IMR-90 (cell line): ENCODE measurements at regions not wholly inside any gene's neighbourhood (a gene's known extent, or its start where the extent isn't known, plus 50 kb on each side); places are given as distances from the start of the nearest gene placed in this dataset.
"Not testable (repeated sequence)": the region's sequence is repeated elsewhere in the genome, so short reads cannot be mapped to it uniquely, and the experiment has no call there.

Source experiments
- ATAC-seq: fragments of 200-7000 bp; cut with Tn5 transposase; 2 replicates; pipeline ENCODE4 v1.9.1; 2020; ENCODE audit warnings: low read depth, mild to moderate bottlenecking, moderate library complexity
- BruUV-seq: library from RNA; stranded (reverse); fragments of 400-500 nt; replicated peaks from 2 replicates; lab custom pipeline; 2021; lab: Mats Ljungman, UMichigan
- CTCF ChIA-PET: fragments of 300-600 bp; formaldehyde crosslinking; extraction: SDS; loops from one replicate; lab custom pipeline; 2021; ENCODE audit warnings: antibody characterized with exemption; lab: Yijun Ruan, JAX
- POLR2A ChIA-PET: fragments of 300-600 bp; sonication (Branson Sonifier 250); formaldehyde crosslinking; loops from one replicate; lab custom pipeline; 2022; ENCODE audit warnings: antibody characterized with exemption; ENCODE audit not compliant: unreplicated experiment; lab: Charles Lee
- DNase-seq: peaks from one replicate; pipeline ENCODE4 v3.0.0; 2013
- H2AFZ ChIP-seq: replicated peaks from 2 replicates; pipeline ENCODE3; 2013; ENCODE audit warnings: low read length, mild to moderate bottlenecking; ENCODE audit not compliant: poor library complexity
- H2AK5ac ChIP-seq: 2 replicates; pipeline ENCODE4 v1.6.1; 2013; ENCODE audit warnings: low read depth, low read length, inconsistent platforms
- H2AK9ac ChIP-seq: replicated peaks from 2 replicates; pipeline ENCODE3; 2013; ENCODE audit warnings: mild to moderate bottlenecking, low read depth, low read length, moderate library complexity; ENCODE audit not compliant: poor library complexity
- H2BK120ac ChIP-seq: 2 replicates; pipeline ENCODE4 v1.6.1; 2013; ENCODE audit warnings: low read depth, low read length, inconsistent platforms
- H2BK15ac ChIP-seq: 3 replicates; pipeline ENCODE4 v1.6.1; 2013; ENCODE audit warnings: low read depth, low read length, inconsistent platforms
- H2BK20ac ChIP-seq: 2 replicates; pipeline ENCODE4 v1.6.1; 2013; ENCODE audit warnings: low read depth, mild to moderate bottlenecking, inconsistent platforms, low read length, moderate library complexity
- H2BK5ac ChIP-seq: 2 replicates; pipeline ENCODE4 v1.6.1; 2013; ENCODE audit warnings: mild to moderate bottlenecking, low read depth, low read length, inconsistent platforms; ENCODE audit not compliant: poor library complexity, severe bottlenecking
- H3K14ac ChIP-seq: replicated peaks from 2 replicates; pipeline ENCODE4 v1.6.1; 2013; ENCODE audit warnings: low read depth, low read length, inconsistent platforms
- H3K18ac ChIP-seq: 2 replicates; pipeline ENCODE4 v1.6.1; 2013; ENCODE audit warnings: low read depth, low read length, control low read depth
- H3K23ac ChIP-seq: 2 replicates; pipeline ENCODE4 v1.6.1; 2013; ENCODE audit warnings: low read depth, low read length, inconsistent platforms
- H3K27ac ChIP-seq: 2 replicates; pipeline ENCODE4 v1.5.1; 2013; ENCODE audit warnings: mild to moderate bottlenecking, control low read depth, low read length; ENCODE audit not compliant: insufficient read depth
- H3K27me3 ChIP-seq: 2 replicates; pipeline ENCODE4 v1.6.1; 2013; ENCODE audit warnings: low read length; ENCODE audit not compliant: control insufficient read depth, insufficient read depth
- H3K36me3 ChIP-seq: 2 replicates; pipeline ENCODE4 v1.6.1; 2013; ENCODE audit warnings: low read length, mixed read lengths; ENCODE audit not compliant: control insufficient read depth, insufficient read depth
- H3K4ac ChIP-seq: 2 replicates; pipeline ENCODE4 v1.6.1; 2013; ENCODE audit warnings: low read depth, low read length, inconsistent platforms
- H3K4me1 ChIP-seq: 2 replicates; pipeline ENCODE4 v1.6.1; 2013; ENCODE audit warnings: low read length, mixed read lengths; ENCODE audit not compliant: control insufficient read depth, insufficient read depth
- H3K4me2 ChIP-seq: 2 replicates; pipeline ENCODE4 v1.6.1; 2013; ENCODE audit warnings: low read depth, mild to moderate bottlenecking, control low read depth, low read length, moderate library complexity
- H3K4me3 ChIP-seq: 2 replicates; pipeline ENCODE4 v1.5.1; 2013; ENCODE audit warnings: low read depth, mild to moderate bottlenecking, control low read depth, low read length, moderate library complexity; ENCODE audit not compliant: insufficient read depth
- H3K56ac ChIP-seq: 2 replicates; pipeline ENCODE4 v1.6.1; 2013; ENCODE audit warnings: low read length, inconsistent platforms; ENCODE audit not compliant: insufficient read depth; ENCODE audit errors: extremely low read depth
- H3K79me1 ChIP-seq, 2 experiments: 2 replicates each; pipeline ENCODE4 v1.6.1; 2013; ENCODE audit warnings: low read length in 2 of 2, inconsistent platforms in 1 of 2, low read depth in 1 of 2
- H3K9ac ChIP-seq: 2 replicates; pipeline ENCODE4 v1.6.1; 2013; ENCODE audit warnings: low read depth, low read length, control low read depth
- H3K9me1 ChIP-seq: 2 replicates; pipeline ENCODE4 v1.6.1; 2013; ENCODE audit warnings: low read length, inconsistent platforms; ENCODE audit not compliant: insufficient read depth
- H3K9me3 ChIP-seq: 2 replicates; pipeline ENCODE4 v1.6.1; 2013; ENCODE audit warnings: low read length; ENCODE audit not compliant: control insufficient read depth, insufficient read depth
- H4K20me1 ChIP-seq: 2 replicates; pipeline ENCODE4 v1.6.1; 2013; ENCODE audit warnings: low read length, inconsistent platforms; ENCODE audit not compliant: insufficient read depth
- H4K5ac ChIP-seq: 2 replicates; pipeline ENCODE4 v1.6.1; 2013; ENCODE audit warnings: mild to moderate bottlenecking, low read depth, low read length, control low read depth
- H4K8ac ChIP-seq, 2 experiments: 2 replicates each; pipeline ENCODE4 v1.6.1; 2013; ENCODE audit warnings: low read depth in 2 of 2, low read length in 2 of 2, control low read depth in 1 of 2, inconsistent platforms in 1 of 2
- H4K91ac ChIP-seq: 2 replicates; pipeline ENCODE4 v1.6.1; 2013; ENCODE audit warnings: low read depth, low read length, inconsistent platforms; ENCODE audit not compliant: insufficient read depth
- WGBS, 2 experiments: methylation state at CpG; one replicate each; pipeline versions ENCODE4 v1.1.5 to v1.1.7; 2013; ENCODE audit warnings: missing lambda C conversion rate in 2 of 2; ENCODE audit not compliant: insufficient read length in 1 of 2; ENCODE audit errors: extremely low coverage in 2 of 2; 5-methylcytosine and 5-hydroxymethylcytosine counted together
- dilution Hi-C: fragments of 300-500 bp; cut with HindIII; formaldehyde crosslinking; loops from one replicate; pipeline ENCODE4 v1.14.3; 2018; ENCODE audit warnings: low sequenced_read_pairs; ENCODE audit not compliant: unreplicated experiment
- in situ Hi-C: fragments of 300-500 bp; cut with MboI; formaldehyde crosslinking; loops from 3 replicates; pipeline ENCODE4 v1.14.3; 2019; ENCODE audit warnings: low sequenced_read_pairs, inconsistent platforms, mixed read lengths
- intact Hi-C: fragments of 100-400 bp; cut with micrococcal nuclease; formaldehyde crosslinking; loops from 2 replicates; pipeline ENCODE4 v1.10.0; 2022

DNA sequence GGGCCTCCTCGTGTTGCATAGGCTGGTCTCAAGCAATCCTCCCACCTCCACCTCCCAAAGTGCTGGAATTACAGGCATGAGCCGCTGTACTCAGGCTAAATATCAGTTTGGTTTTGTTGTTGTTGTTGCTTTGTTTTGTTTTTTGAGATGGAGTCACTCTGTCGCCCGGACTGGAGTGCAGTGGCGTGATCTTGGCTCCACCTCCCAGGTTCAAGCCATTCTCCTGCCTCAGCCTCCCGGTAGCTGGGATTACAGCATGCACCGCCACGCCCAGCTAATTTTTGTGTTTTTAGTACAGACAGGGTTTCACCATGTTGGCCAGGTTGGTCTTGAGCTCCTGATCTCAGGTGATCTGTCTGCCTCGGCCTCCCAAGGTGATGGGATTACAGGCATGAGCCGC is 86.6 kb downstream of the SKIDA1 start:
- H2BK20ac ChIP-seq, H3K9me3 ChIP-seq, CTCF ChIA-PET, H2BK5ac ChIP-seq, intact Hi-C loops, H2AK9ac ChIP-seq, H2BK15ac ChIP-seq, H3K36me3 ChIP-seq, H3K9me1 ChIP-seq, H4K5ac ChIP-seq, H3K56ac ChIP-seq, H3K9ac ChIP-seq, dilution Hi-C loops, H4K91ac ChIP-seq, in situ Hi-C loops, H3K4me2 ChIP-seq, H3K27ac ChIP-seq, H2AFZ ChIP-seq, DNase-seq, H3K79me1 ChIP-seq, H3K14ac ChIP-seq, POLR2A ChIA-PET, H4K8ac ChIP-seq, H2BK120ac ChIP-seq, BruUV-seq, H3K4me3 ChIP-seq, H3K27me3 ChIP-seq, H3K23ac ChIP-seq, H4K20me1 ChIP-seq, H3K4ac ChIP-seq, H3K4me1 ChIP-seq, ATAC-seq, H3K18ac ChIP-seq, H2AK5ac ChIP-seq: not testable (repeated sequence)
- WGBS, 2 experiments, result 90% methylated on average over 2 of the region's 10 CpGs; no CpG with 5 or more reads in 1 of the 2 experiments
